SJSA1 (cell line): ENCODE measurements at regions not wholly inside any gene's neighbourhood (a gene's known extent, or its start where the extent isn't known, plus 50 kb on each side); places are given as distances from the start of the nearest gene placed in this dataset.

Experiments
- DNase-seq, 2 experiments: peaks; one replicate each; pipeline ENCODE4 v3.0.0-alpha.2; 2015 to 2020; ENCODE audit warnings: low spot score in 2 of 2, low read depth in 1 of 2
- H3K27ac ChIP-seq: fragments of 250-450 bp; sonication (Bioruptor Pico); 2 replicates; pipeline ENCODE4 v1.5.1; 2020; ENCODE audit warnings: mild to moderate bottlenecking, moderate library complexity
- H3K27me3 ChIP-seq: fragments of 250-450 bp; sonication (Bioruptor Pico); replicated peaks from 2 replicates; pipeline ENCODE4 v1.5.1; 2020; ENCODE audit warnings: mild to moderate bottlenecking, moderate library complexity
- H3K36me3 ChIP-seq: fragments of 250-450 bp; sonication (Bioruptor Pico); 2 replicates; pipeline ENCODE4 v1.5.1; 2020; ENCODE audit warnings: mild to moderate bottlenecking
- H3K4me1 ChIP-seq: fragments of 250-450 bp; sonication (Bioruptor Pico); replicated peaks from 2 replicates; pipeline ENCODE4 v1.6.1; 2021; ENCODE audit warnings: mild to moderate bottlenecking
- H3K4me3 ChIP-seq: fragments of 250-450 bp; sonication (Bioruptor Pico); 2 replicates; pipeline ENCODE4 v1.5.1; 2020; ENCODE audit warnings: mild to moderate bottlenecking
- H3K9me3 ChIP-seq: fragments of 250-450 bp; sonication (Bioruptor Pico); replicated peaks from 2 replicates; pipeline ENCODE4 v1.5.1; 2020; ENCODE audit warnings: mild to moderate bottlenecking

GRCh38 chr7:159246702-159247480 is 102.2 kb upstream of the VIPR2 start:
- H3K4me3 ChIP-seq: no peak overlapping the region
- H3K27ac ChIP-seq: no peak overlapping the region
- H3K27me3 ChIP-seq: no peaks in the 10 kb centered on the region
- no peaks in the 10 kb centered on the region for H3K4me1 ChIP-seq
- no peaks in the 10 kb centered on the region for H3K9me3 ChIP-seq
- no peaks in the 10 kb centered on the region for H3K36me3 ChIP-seq
- DNase-seq: no peak

GRCh38 chr7:159240962-159241361 is 96.3 kb upstream of the VIPR2 start:
- H3K27me3 ChIP-seq: no peaks in the 10 kb centered on the region
- no peaks in the 10 kb centered on the region for H3K4me1 ChIP-seq
- no peak overlapping the region for H3K27ac ChIP-seq
- H3K4me3 ChIP-seq: no peak overlapping the region
- DNase-seq: no peak
- H3K36me3 ChIP-seq: no peaks in the 10 kb centered on the region
- no peaks in the 10 kb centered on the region for H3K9me3 ChIP-seq

- H3K4me1 ChIP-seq: no peaks in the 10 kb centered on the region
- no peak overlapping the region for H3K27ac ChIP-seq
- no peaks in the 10 kb centered on the region for H3K9me3 ChIP-seq
- no peak overlapping the region for H3K4me3 ChIP-seq
- no peaks in the 10 kb centered on the region for H3K27me3 ChIP-seq
- DNase-seq: no peak
- no peaks in the 10 kb centered on the region for H3K36me3 ChIP-seq
These were observed 94.4 kb upstream of the VIPR2 start for GRCh38 chr7:159239028-159239427.

GRCh38 chr7:159238541-159238940 is 93.9 kb upstream of the VIPR2 start:
- Histone ChIP-seq H3K27me3 (no peaks in the 10 kb centered on the region), H3K27ac (no peak overlapping the region), H3K4me3 (no peak overlapping the region), H3K9me3 (no peaks in the 10 kb centered on the region), H3K4me1 (no peaks in the 10 kb centered on the region), H3K36me3 (no peaks in the 10 kb centered on the region)
- no peak for DNase-seq

- Histone ChIP-seq H3K4me3 (no peak overlapping the region), H3K4me1 (no peaks in the 10 kb centered on the region), H3K27me3 (no peaks in the 10 kb centered on the region), H3K36me3 (no peaks in the 10 kb centered on the region), H3K27ac (no peak overlapping the region), H3K9me3 (no peaks in the 10 kb centered on the region)
- peak in 1 of 2 experiments; percentile 1 for DNase-seq
These were observed 92.5 kb upstream of the VIPR2 start for GRCh38 chr7:159237022-159237653.

GRCh38 chr7:159231017-159231416 is 86.3 kb upstream of the VIPR2 start:
- Histone ChIP-seq H3K9me3 (no peaks in the 10 kb centered on the region), H3K4me1 (no peaks in the 10 kb centered on the region), H3K36me3 (no peaks in the 10 kb centered on the region), H3K4me3 (no peak overlapping the region), H3K27ac (no peak overlapping the region), H3K27me3 (no peaks in the 10 kb centered on the region)
- no peak for DNase-seq

GRCh38 chr7:159229683-159230475 is 85.2 kb upstream of the VIPR2 start:
- Histone ChIP-seq H3K36me3 (no peaks in the 10 kb centered on the region), H3K27me3 (no peaks in the 10 kb centered on the region), H3K4me3 (no peak overlapping the region), H3K27ac (no peak overlapping the region), H3K9me3 (no peaks in the 10 kb centered on the region), H3K4me1 (no peaks in the 10 kb centered on the region)
- DNase-seq: no peak

- no peaks in the 10 kb centered on the region for H3K4me1 ChIP-seq
- H3K9me3 ChIP-seq: no peaks in the 10 kb centered on the region; the same call in 1 of the 2 replicates
- DNase-seq: no peak
- H3K36me3 ChIP-seq: no peaks in the 10 kb centered on the region
- H3K4me3 ChIP-seq: no peak overlapping the region
- H3K27ac ChIP-seq: no peak overlapping the region
- H3K27me3 ChIP-seq: no peaks in the 10 kb centered on the region
These were observed 82.8 kb upstream of the VIPR2 start for GRCh38 chr7:159227433-159227832.

GRCh38 chr7:159226011-159226702 is 81.5 kb upstream of the VIPR2 start:
- H3K9me3 ChIP-seq: no peaks in the 10 kb centered on the region; the same call in 1 of the 2 replicates
- no peaks in the 10 kb centered on the region for H3K27me3 ChIP-seq
- no peak for DNase-seq
- H3K27ac ChIP-seq: no peak overlapping the region
- no peaks in the 10 kb centered on the region for H3K4me1 ChIP-seq
- H3K4me3 ChIP-seq: no peak overlapping the region
- H3K36me3 ChIP-seq: no peaks in the 10 kb centered on the region

- Histone ChIP-seq H3K4me3 (no peak overlapping the region), H3K4me1 (no peaks in the 10 kb centered on the region), H3K27ac (no peak overlapping the region)
These were observed 73.9 kb upstream of the VIPR2 start for GRCh38 chr7:159218607-159219006.

GRCh38 chr7:159218170-159218569 is 73.5 kb upstream of the VIPR2 start:
- Histone ChIP-seq H3K4me3 (no peak overlapping the region), H3K27ac (no peak overlapping the region), H3K9me3 (no peaks in the 10 kb centered on the region), H3K4me1 (no peaks in the 10 kb centered on the region), H3K36me3 (no peaks in the 10 kb centered on the region), H3K27me3 (no peaks in the 10 kb centered on the region)
- DNase-seq: peak in 1 of 2 experiments; percentile 20

More at GRCh38 chr7:159218607-159219006, 73.9 kb upstream of the VIPR2 start:
- Histone ChIP-seq H3K9me3 (no peaks in the 10 kb centered on the region), H3K27me3 (no peaks in the 10 kb centered on the region), H3K36me3 (no peaks in the 10 kb centered on the region)
- no peak for DNase-seq

GRCh38 chr7:159215076-159215475 is 70.4 kb upstream of the VIPR2 start:
- Histone ChIP-seq H3K27ac (no peak overlapping the region), H3K4me3 (no peak overlapping the region), H3K27me3 (no peaks in the 10 kb centered on the region), H3K4me1 (no peaks in the 10 kb centered on the region), H3K36me3 (no peaks in the 10 kb centered on the region), H3K9me3 (no peaks in the 10 kb centered on the region)
- DNase-seq: no peak

- Histone ChIP-seq H3K4me1 (no peaks in the 10 kb centered on the region), H3K9me3 (no peaks in the 10 kb centered on the region), H3K36me3 (no peaks in the 10 kb centered on the region), H3K27me3 (no peaks in the 10 kb centered on the region), H3K4me3 (no peak overlapping the region), H3K27ac (no peak overlapping the region)
- DNase-seq: no peak
These were observed 68.6 kb upstream of the VIPR2 start for GRCh38 chr7:159213253-159213652.
